GM11168 (cell line): ENCODE measurements at regions not wholly inside any gene's neighbourhood (a gene's known extent, or its start where the extent isn't known, plus 50 kb on each side); places are given as distances from the start of the nearest gene placed in this dataset.

Experiments used
- in situ Hi-C: fragments of 300-500 bp; cut with MboI; formaldehyde crosslinking; loops from one replicate; pipeline ENCODE4 v1.12.0; 2022; ENCODE audit warnings: low sequenced_read_pairs; ENCODE audit not compliant: unreplicated experiment

DNA sequence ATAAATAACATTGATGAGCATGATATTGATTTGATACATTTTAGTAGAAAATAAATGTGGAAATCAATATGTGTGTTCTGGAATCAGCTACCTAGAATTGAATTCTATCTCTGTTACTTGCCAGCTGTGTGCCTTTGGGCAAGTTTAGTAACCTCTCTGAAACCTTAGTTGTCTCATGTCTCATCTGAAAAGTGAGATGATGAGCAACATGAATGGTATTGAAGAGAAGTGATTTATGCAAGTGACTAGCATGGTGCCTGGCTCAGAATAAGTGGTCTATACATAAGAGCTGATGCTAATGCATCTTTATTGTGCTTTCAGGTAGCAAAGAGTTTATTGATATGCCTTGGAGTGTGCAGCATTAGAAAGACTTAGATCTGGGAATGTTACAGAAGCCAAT, 383.3 kb downstream of the PRDM2 start:
- in situ Hi-C loops = no loop called here

- in situ Hi-C loops = no loop called here
Measured at GRCh38 chr1:14083706-14084105, 383.7 kb downstream of the PRDM2 start.

DNA sequence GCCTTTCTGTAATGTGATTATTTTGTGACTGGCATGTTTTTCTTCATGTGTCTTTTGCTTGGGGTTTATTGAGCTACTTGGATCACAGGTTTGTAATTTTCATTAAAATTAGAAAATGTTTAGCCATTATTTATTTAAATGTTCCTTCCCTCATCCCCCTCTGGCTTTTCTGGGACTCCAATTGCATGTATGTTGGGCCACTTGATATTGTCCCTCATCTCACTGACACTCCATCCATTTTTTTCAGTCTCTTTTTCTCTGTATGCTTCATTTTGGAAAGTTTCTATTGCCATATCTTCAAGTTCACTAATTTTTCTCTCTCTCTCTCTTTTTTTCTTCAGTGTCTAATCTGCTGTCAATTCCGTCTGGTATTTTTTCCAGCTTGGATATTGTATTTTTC, 390.1 kb downstream of the PRDM2 start:
- in situ Hi-C loops = no loop called here

DNA sequence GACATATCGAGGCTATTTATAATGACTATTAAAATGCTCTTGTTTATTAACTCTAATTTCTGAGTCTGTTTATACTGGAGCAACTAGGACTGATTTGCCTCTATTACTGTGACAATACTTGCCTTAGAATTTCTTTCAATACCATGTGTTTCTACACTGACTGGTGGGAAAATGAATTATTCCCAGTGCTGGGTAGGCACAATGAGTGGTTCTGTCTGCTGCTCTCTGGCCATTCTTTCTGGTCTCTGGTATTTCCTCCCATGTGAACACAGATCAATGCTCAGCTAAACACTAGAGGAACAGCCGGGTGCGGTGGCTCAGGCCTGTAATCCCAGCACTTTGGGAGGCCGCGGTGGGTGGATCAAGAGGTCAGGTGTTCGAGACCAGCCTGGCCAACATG, 390.5 kb downstream of the PRDM2 start:
- in situ Hi-C loops = no loop called here

DNA sequence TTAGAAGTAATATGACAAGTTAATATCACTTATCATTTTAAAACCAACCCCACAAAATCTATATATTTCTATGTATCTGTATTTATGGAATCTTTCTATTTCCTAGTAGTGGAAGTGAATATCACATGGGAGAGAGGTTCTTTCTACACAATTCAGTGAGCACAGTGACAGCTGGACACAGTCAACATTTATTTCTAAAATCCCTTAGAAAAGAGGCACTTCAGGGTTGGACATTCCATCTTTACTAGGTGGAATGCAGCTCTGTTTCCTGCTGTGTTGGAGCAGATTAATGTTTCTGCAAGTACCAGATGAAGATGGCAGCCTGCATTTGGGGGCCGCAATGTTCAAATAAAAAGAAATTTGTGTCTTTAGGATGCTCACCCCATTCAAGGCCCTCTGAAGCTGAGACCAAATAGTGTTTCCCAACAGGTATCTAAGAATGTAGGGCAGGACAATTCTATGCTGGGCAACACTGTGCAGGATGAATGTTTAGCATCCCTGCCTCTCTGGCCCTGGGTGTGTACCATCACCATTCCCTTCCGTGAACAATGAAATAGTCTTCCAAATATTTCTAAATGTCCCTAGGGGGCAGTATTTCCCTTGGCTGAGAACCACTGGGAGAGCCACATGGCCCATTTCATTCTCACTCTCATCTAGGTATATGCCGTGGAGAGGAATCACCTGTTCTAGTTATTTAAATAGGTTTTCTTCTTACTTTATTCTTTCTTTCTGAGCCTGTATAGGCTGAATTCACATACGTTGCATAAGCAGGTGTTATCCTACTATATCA, 394.8 kb downstream of the PRDM2 start:
- in situ Hi-C loops = no loop called here

GRCh38 chr1:14098294-14098913, 398.4 kb downstream of the PRDM2 start:
- in situ Hi-C loops = no loop called here

DNA sequence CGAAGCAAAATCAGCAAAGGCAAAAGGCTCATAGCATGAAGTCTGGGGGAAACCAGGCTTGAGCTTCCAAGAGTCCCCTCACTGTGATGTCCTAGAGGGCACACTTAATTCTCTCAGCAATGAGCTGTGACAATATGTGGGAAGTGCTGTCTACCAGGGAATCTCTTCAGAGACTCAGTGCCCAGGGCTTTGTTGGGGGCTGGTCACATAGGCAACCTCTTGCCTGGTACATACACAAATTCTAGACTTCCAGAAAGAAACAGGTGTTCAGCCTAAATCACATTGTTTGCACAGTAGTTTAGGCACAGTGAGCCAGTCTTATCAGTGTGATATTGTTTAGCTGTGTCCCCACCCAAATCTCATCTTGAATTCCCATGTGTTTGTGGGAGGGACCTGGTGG, 400.5 kb downstream of the PRDM2 start:
- in situ Hi-C loops = no loop called here

GRCh38 chr1:14100919-14101318, 400.9 kb downstream of the PRDM2 start:
- in situ Hi-C loops = no loop called here

DNA sequence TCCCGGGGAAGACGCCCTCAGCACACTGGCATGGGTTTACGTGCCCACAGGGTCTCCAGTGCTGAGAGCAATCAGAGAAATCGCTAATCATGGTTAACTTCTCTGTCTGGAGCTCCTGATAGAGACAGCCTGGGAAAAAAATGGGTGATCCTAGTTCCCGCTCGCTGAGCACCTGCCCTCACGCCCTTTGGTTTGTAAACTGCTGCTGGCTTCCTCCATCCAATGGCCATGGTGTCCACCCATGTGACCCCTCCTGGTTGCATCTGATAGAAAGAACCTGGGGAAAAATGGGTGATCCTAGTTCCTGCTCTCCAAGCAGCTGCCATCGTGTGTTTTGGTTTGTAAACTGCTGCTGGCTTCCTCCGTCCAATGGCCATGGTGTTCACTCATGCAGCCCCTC, 402.2 kb downstream of the PRDM2 start:
- in situ Hi-C loops = no loop called here

- in situ Hi-C loops = no loop called here
Measured at GRCh38 chr1:14103878-14104430, 404.0 kb downstream of the PRDM2 start.

DNA sequence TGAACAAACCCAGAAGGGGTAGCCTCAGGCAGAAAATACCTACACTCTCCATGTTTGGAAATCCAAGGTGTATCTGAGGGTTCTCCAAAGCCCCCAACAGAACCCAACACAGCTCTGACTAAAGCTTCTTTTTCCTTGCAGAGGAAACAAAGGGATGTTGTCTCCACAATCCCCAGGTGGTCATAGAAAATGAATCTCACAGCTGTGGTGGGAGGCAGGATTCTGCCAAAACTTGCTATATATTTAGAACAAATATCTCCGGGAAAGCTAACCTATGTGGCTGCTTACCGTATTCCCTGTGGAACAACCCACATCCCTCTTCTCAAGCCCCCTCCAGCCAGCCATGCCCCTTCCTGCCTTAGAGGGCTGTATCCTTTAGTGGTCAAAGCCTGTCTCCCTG, 406.1 kb downstream of the PRDM2 start:
- in situ Hi-C loops = no loop called here

DNA sequence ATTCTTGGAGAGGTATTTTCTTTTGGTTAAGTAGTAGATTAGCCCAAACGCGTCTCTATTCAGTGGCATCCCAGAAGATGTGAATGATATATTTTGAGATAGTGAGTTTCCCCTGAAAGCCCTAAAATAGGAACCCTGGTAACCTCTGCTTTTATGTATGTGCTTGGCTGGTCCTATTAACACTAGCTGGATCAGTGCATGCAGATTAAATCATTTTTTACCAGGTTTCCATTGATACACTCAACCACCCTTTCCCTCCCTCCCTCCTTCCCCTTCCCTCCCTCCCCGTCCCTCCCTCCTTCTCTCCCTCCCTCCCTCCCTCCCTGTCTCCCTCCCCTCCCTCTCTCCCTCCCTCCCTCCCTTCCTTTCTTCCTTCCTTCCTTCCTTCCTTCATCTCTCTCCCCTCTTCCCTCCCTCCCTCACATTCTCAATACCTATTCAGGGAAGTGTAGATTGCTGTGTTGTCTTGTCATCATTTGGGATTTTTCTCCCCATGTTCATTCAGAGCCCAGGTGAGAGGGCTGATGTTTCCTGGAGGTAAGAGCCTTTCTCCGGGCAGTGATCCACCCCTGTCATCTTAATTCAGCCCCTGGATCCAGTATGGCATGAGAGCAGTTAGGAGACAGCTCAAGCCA, 406.8 kb downstream of the PRDM2 start:
- in situ Hi-C loops = no loop called here

- in situ Hi-C loops = no loop called here
Measured at GRCh38 chr1:14108356-14109275, 408.6 kb downstream of the PRDM2 start.

DNA sequence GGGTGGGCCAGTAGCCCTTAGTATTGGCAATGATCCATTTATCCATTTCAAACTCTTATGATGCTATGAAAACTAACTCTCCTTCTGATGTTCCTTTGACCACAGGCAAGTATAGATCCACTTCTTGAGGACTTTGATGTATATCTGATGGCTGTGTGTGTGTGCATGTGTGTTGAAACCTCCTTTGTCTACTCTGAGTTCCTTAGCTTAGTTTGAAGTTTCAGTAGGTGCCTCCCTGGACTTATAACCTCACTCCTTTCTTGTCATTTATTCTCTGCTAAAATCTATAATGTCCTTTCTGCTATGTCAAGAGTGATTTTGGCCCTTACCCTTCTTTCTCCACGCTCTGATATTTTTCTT, 409.3 kb downstream of the PRDM2 start:
- in situ Hi-C loops = no loop called here

DNA sequence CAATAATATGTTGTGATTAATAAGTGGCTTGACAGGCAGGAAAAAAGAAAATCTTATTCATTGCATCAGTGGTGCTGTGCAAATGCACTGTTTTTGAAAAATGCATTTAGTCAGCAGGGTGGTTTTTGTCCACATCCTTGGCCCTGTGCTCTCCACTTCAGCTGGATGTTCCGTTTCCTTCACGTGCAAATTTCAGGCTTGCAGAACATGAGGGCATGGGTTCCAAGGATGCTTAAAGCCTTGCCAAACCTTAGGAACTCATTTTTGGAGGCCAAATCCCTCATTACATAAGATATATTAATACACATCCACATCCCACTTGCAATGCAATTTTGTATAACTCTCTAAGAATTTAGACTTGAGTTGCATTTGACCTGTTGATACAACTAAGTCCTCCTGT, 410.1 kb downstream of the PRDM2 start:
- in situ Hi-C loops = no loop called here

DNA sequence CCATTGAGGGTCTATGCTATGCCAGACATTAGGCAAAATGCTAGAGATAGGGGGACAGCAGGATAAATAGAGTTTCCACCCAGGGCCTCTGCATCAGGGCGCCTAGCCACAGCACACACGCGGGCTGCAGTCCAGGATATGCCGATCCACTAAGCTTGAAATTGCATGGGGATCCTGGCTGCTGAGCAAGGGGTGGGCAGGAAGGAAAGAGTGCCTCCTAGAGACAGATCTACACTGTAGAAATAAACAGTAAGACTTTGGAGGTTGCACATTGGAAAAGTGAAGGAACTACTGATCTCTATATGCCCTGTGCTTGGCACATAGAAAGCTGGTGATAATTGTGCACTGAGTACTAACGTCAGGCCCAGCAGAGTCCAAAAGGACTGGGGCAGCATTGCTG, 411.1 kb downstream of the PRDM2 start:
- in situ Hi-C loops = no loop called here

GRCh38 chr1:14112613-14113012, 412.6 kb downstream of the PRDM2 start:
- in situ Hi-C loops = no loop called here

- in situ Hi-C loops = no loop called here
Measured at GRCh38 chr1:14113271-14113670, 413.3 kb downstream of the PRDM2 start.

- in situ Hi-C loops = no loop called here
Measured at GRCh38 chr1:14113841-14114567, 414.0 kb downstream of the PRDM2 start.

GRCh38 chr1:14115976-14116375, 416.0 kb downstream of the PRDM2 start:
- in situ Hi-C loops = no loop called here
